WERI-Rb-1 (cell line): ENCODE measurements at regions not wholly inside any gene's neighbourhood (a gene's known extent, or its start where the extent isn't known, plus 50 kb on each side); places are given as distances from the start of the nearest gene placed in this dataset.
A peak's percentile ranks its signal among the peaks of the same experiment; 100 is the strongest.
"Not testable (repeated sequence)": the region's sequence is repeated elsewhere in the genome, so short reads cannot be mapped to it uniquely, and the experiment has no call there.

Experiments used
- DNase-seq: peaks from one replicate; pipeline ENCODE4 v3.0.0-alpha.2; 2020
- H3K27ac ChIP-seq: fragments of 250-450 bp; sonication (Bioruptor Pico); 2 replicates; pipeline ENCODE4 v1.5.1; 2020; ENCODE audit warnings: mild to moderate bottlenecking, moderate library complexity
- H3K27me3 ChIP-seq: fragments of 250-450 bp; sonication (Bioruptor Pico); 2 replicates; pipeline ENCODE4 v1.5.1; 2021; ENCODE audit warnings: mild to moderate bottlenecking, low read depth, moderate library complexity; ENCODE audit not compliant: insufficient read depth, severe bottlenecking
- H3K36me3 ChIP-seq: fragments of 250-450 bp; sonication (Bioruptor Pico); 2 replicates; pipeline ENCODE4 v1.5.1; 2020; ENCODE audit warnings: mild to moderate bottlenecking, moderate library complexity
- H3K4me3 ChIP-seq: 2 replicates; pipeline ENCODE4 v1.5.1; 2011; ENCODE audit warnings: low read depth, mild to moderate bottlenecking, control low read depth, low read length
- H3K9me3 ChIP-seq: fragments of 250-450 bp; sonication (Bioruptor Pico); 2 replicates; pipeline ENCODE4 v1.5.1; 2021; ENCODE audit warnings: mild to moderate bottlenecking, moderate library complexity; ENCODE audit not compliant: severe bottlenecking
- TF ChIP-seq, protein P1 (sequence below): IDR thresholded peaks from 2 replicates; pipeline ENCODE4 v1.5.1; 2011; ENCODE audit warnings: low read depth, mild to moderate bottlenecking, control low read depth, inconsistent platforms, low read length

GRCh38 chr19:27971869-27972268 lies 1241.1 kb downstream of the UQCRFS1 start:
- no peaks in the 10 kb centered on the region for H3K9me3 ChIP-seq
- H3K27me3 ChIP-seq = no peaks in the 10 kb centered on the region
- H3K4me3 ChIP-seq = no peak overlapping the region
- TF ChIP-seq, protein P1, sequence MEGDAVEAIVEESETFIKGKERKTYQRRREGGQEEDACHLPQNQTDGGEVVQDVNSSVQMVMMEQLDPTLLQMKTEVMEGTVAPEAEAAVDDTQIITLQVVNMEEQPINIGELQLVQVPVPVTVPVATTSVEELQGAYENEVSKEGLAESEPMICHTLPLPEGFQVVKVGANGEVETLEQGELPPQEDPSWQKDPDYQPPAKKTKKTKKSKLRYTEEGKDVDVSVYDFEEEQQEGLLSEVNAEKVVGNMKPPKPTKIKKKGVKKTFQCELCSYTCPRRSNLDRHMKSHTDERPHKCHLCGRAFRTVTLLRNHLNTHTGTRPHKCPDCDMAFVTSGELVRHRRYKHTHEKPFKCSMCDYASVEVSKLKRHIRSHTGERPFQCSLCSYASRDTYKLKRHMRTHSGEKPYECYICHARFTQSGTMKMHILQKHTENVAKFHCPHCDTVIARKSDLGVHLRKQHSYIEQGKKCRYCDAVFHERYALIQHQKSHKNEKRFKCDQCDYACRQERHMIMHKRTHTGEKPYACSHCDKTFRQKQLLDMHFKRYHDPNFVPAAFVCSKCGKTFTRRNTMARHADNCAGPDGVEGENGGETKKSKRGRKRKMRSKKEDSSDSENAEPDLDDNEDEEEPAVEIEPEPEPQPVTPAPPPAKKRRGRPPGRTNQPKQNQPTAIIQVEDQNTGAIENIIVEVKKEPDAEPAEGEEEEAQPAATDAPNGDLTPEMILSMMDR = no peak
- no peak for DNase-seq
- H3K27ac ChIP-seq = no peak overlapping the region
- H3K36me3 ChIP-seq = no peaks in the 10 kb centered on the region

- no peaks in the 10 kb centered on the region for H3K9me3 ChIP-seq
- H3K36me3 ChIP-seq = no peaks in the 10 kb centered on the region
- TF ChIP-seq, protein P1 = no peak
- H3K27ac ChIP-seq = no peak overlapping the region
- no peaks in the 10 kb centered on the region for H3K27me3 ChIP-seq
- no peak for DNase-seq
- H3K4me3 ChIP-seq = no peak overlapping the region
Measured at GRCh38 chr19:27971071-27971470, 1241.9 kb downstream of the UQCRFS1 start.

DNA sequence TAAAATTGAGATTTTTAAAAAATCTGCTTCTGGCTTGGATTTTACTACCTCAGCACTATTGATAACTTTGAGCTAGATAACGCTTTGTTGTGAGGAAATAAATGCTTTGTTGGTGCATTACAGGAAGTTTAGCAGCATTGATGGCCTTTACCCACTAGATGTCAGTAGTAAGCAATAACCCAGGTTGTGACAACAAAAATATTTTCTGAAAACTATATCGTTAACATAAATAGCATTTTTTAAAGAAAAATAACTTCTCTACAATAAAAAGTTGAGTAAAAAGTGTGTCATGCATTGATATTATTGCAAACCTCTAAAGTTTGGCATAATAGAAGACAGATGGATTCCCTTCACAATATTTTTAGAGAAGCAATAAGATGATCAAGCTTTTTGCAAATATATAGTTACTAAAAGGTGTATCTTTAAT lies 1246.5 kb downstream of the UQCRFS1 start:
- no peaks in the 10 kb centered on the region for H3K36me3 ChIP-seq
- no peaks in the 10 kb centered on the region for H3K9me3 ChIP-seq
- no peaks in the 10 kb centered on the region for H3K27me3 ChIP-seq
- no peak overlapping the region for H3K27ac ChIP-seq
- H3K4me3 ChIP-seq = no peak overlapping the region
- DNase-seq = no peak
- TF ChIP-seq, protein P1 = peak; percentile 53

DNA sequence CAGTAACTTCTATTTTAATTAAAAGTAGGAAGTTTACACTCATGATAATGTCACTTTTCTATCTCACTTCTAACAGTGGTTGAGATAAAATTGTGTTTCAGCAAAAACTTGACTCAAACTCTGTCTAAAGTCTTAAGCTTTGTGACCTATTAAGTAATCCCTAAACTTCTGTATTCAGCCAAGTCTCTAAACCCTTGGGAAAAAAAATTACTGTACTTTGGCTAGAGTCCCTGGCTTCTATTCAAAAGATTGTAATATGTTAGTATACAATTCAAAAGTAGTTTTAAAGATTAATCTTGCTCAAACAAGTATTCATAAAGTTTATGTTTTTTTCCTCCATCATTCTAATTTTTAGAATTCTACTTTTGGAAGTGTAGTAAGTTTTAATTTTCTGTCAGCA lies 1248.8 kb downstream of the UQCRFS1 start:
- TF ChIP-seq, protein P1 = no peak
- Histone ChIP-seq H3K9me3 (no peaks in the 10 kb centered on the region), H3K4me3 (no peak overlapping the region), H3K27me3 (no peaks in the 10 kb centered on the region), H3K36me3 (no peaks in the 10 kb centered on the region), H3K27ac (no peak overlapping the region)
- no peak for DNase-seq

DNA sequence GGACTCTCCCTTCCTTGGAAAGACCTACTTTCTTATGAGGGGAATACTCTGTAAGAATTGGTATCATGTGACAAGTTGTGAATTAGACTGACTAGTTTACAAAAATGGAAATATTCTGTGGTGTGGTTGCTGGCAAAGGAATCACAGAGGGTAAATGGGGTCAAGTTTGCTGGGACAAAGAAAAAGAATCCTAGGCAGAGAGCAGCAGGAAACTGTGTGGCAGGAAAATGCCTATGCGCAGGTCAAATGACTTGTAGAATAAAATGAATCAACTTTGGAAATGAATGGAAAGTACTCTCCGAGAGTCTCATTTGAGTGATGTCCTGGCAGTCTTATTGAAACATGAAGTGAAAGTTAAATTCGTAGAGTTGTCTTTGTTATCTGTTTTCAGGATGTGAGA lies 1250.7 kb downstream of the UQCRFS1 start:
- H3K9me3 ChIP-seq = no peaks in the 10 kb centered on the region
- DNase-seq = no peak
- no peak overlapping the region for H3K27ac ChIP-seq
- H3K27me3 ChIP-seq = no peaks in the 10 kb centered on the region
- TF ChIP-seq, protein P1 = no peak
- H3K36me3 ChIP-seq = no peaks in the 10 kb centered on the region
- H3K4me3 ChIP-seq = no peak overlapping the region

DNA sequence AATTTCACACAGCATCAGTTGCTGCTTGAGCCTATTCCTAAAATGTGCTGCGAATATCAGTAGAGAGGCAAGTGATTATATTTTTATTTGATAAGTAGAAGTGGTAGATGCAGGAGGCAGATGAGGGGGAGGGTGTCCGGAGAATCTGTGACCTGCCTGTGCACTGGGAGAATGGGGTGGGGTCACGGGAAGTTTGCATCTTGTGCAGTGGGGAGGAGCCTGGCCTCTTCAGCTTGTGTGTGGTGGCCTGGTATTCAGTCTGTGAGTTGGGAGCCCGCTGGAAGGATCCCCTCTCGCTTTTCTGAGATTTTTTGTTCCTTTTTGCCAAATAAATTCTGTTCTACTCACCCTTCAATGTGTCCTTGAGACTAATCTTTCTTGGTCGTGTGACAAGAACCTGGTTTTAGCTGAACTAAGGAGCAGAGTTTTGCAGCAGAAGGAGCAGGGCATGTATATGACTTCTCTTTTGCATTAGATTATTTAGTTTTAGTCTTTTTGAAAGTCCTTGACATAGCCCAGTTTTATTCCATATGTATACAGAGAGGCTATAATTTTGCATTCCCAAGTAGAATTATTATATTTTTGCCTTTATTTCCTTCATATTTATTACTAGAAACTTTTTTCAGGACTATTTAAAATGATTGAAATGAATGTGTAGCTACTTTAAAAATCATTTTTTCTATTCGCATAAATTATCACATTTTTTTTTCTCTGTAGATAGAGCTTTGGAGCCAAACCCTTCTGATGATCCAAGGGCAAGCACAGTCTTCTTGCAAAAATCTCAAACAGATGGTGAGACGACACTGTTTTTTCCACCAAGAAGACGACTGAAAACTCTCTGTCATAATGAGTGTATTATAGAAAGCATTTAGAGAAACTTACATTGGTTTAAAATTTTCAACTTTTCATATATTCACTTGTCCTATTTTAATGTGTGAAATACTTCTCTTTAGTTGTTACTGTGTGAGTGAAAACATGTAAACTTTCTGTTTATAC lies 1257.2 kb downstream of the UQCRFS1 start:
- Histone ChIP-seq H3K9me3 (no peaks in the 10 kb centered on the region), H3K4me3 (no peak overlapping the region), H3K27me3 (no peaks in the 10 kb centered on the region), H3K36me3 (no peaks in the 10 kb centered on the region), H3K27ac (no peak overlapping the region)
- TF ChIP-seq, protein P1 = no peak
- DNase-seq = no peak

DNA sequence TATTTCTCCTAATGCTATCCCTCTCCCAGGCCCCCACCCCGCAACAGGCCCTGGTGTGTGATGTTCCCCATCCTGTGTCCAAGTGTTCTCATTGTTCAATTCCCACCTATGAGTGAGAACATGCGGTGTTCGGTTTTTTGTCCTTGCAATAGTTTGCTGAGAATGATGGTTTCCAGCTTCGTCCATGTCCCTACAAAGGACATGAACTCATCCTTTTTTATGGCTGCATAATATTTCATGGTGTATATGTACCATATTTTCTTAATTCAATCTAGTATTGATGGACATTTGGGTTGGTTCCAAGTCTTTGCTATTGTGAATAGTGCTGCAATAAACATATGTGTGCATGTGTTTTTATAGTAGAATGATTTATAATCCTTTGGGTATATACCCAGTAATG lies 1270.3 kb downstream of the UQCRFS1 start:
- not testable (repeated sequence) for H3K27me3 ChIP-seq, H3K27ac ChIP-seq, DNase-seq, H3K36me3 ChIP-seq, H3K4me3 ChIP-seq
- peaks cover 14% of the 10 kb centered on the region for H3K9me3 ChIP-seq
